Tibial nerve (tissue), 3 donors: ENCODE measurements at regions not wholly inside any gene's neighbourhood (a gene's known extent, or its start where the extent isn't known, plus 50 kb on each side); places are given as distances from the start of the nearest gene placed in this dataset.

Source experiments
- EP300 ChIP-seq, 2 donors: sonication (generic); formaldehyde crosslinking; IDR thresholded peaks; one replicate each; pipeline ENCODE4 v1.6.1; 2017; ENCODE audit warnings: antibody characterized with exemption in 2 of 2, mild to moderate bottlenecking in 1 of 2
- POLR2A ChIP-seq, 2 donors: fragments of 450-650 bp; IDR thresholded peaks; one replicate each; pipeline ENCODE4 v1.6.1; 2017; ENCODE audit warnings: antibody characterized with exemption in 2 of 2, mild to moderate bottlenecking in 2 of 2, moderate library complexity in 2 of 2

GRCh38 chrX:125150231-125150630, 169.4 kb upstream of the TEX13C start:
- TF ChIP-seq POLR2A (IDR thresholded peaks at IDR 0.05) (no peak), EP300 (IDR thresholded peaks at IDR 0.05) (no peak)
